ENCODE measurements at regions not wholly inside any gene's neighbourhood (a gene's known extent, or its start where the extent isn't known, plus 50 kb on each side); places are given as distances from the start of the nearest gene placed in this dataset.

- no peak for DNase-seq (ENCODE audit: low spot score)
Measured at GRCh38 chr10:91137822-91138221, 82.6 kb upstream of the PCGF5 start.

- no peak for DNase-seq (ENCODE audit: low spot score)
Measured at GRCh38 chr10:91140995-91141549, 79.4 kb upstream of the PCGF5 start.

- DNase-seq (ENCODE audit: low spot score), result no peak
Measured at GRCh38 chr10:91144961-91145360, 75.5 kb upstream of the PCGF5 start.

- no peak for DNase-seq (ENCODE audit: low spot score)
Measured at GRCh38 chr10:91146146-91146545, 74.3 kb upstream of the PCGF5 start.

- no peak for DNase-seq (ENCODE audit: low spot score)
Measured at GRCh38 chr10:91149550-91149949, 70.9 kb upstream of the PCGF5 start.

GRCh38 chr10:91150631-91151030 lies 69.8 kb upstream of the PCGF5 start:
- no peak for DNase-seq (ENCODE audit: low spot score)

- no peak for DNase-seq (ENCODE audit: low spot score)
Measured at GRCh38 chr10:91153508-91153907, 67.0 kb upstream of the PCGF5 start.

GRCh38 chr10:91154842-91155241 lies 65.6 kb upstream of the PCGF5 start:
- DNase-seq (ENCODE audit: low spot score), result no peak

GRCh38 chr10:91156196-91156595 lies 64.3 kb upstream of the PCGF5 start:
- DNase-seq (ENCODE audit: low spot score), result no peak

- no peak for DNase-seq (ENCODE audit: low spot score)
Measured at GRCh38 chr10:91159254-91159783, 61.1 kb upstream of the PCGF5 start.

- peak; percentile 56 for DNase-seq (ENCODE audit: low spot score)
Measured at GRCh38 chr10:91162050-91162494, 58.4 kb upstream of the PCGF5 start.

GRCh38 chr10:91162495-91163268 lies 57.8 kb upstream of the PCGF5 start:
- peak; percentile 86 for DNase-seq (ENCODE audit: low spot score)

GRCh38 chr10:91163269-91163868 lies 57.1 kb upstream of the PCGF5 start:
- peak; percentile 67 for DNase-seq (ENCODE audit: low spot score)

- peak; percentile 93 for DNase-seq (ENCODE audit: low spot score)
Measured at GRCh38 chr10:91163869-91164474, 56.5 kb upstream of the PCGF5 start.

- DNase-seq (ENCODE audit: low spot score), result no peak
Measured at GRCh38 chr10:91164520-91165065, 55.9 kb upstream of the PCGF5 start.

- DNase-seq (ENCODE audit: low spot score), result no peak
Measured at GRCh38 chr10:91167406-91167805, 53.1 kb upstream of the PCGF5 start.

- DNase-seq (ENCODE audit: low spot score), result no peak
Measured at GRCh38 chr10:91170418-91170817, 50.0 kb upstream of the PCGF5 start.

All from AG20443 (cell line).